Fibroblast of the aortic adventitia (primary cell): ENCODE measurements at regions not wholly inside any gene's neighbourhood (a gene's known extent, or its start where the extent isn't known, plus 50 kb on each side); places are given as distances from the start of the nearest gene placed in this dataset.

Experiments used
- DNase-seq: peaks from one replicate; pipeline ENCODE4 v3.0.0-alpha.2; 2010; ENCODE audit warnings: low read depth
- H3K4me3 ChIP-seq: 2 replicates; pipeline ENCODE4 v1.5.1; 2011; ENCODE audit warnings: low read depth, mild to moderate bottlenecking, control low read depth, low read length, moderate library complexity
- TF ChIP-seq, protein P1 (sequence below): IDR thresholded peaks from 2 replicates; pipeline ENCODE4 v1.5.1; 2011; ENCODE audit warnings: mild to moderate bottlenecking, low read length, control low read depth, inconsistent platforms; ENCODE audit not compliant: insufficient read depth

DNA sequence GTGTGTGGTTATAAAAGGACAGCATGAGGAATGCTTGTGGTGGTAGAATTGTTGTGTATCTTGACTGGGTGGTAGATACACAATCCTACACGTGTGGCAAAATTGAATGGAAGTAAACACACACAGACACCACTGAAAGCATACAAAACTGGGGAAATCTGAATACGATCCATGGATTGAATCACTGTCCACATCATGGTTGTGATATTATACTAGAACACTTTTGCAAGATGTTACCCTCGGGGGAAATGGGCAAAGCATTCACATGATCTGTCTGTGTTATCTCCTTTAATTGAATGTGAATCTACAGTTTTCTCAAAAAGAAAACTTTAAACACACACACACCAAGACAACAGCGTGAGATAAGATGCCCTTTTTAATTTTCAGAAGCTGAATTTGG lies 165.2 kb upstream of the CELF2 start:
- H3K4me3 ChIP-seq = no peak overlapping the region
- DNase-seq = no peak
- TF ChIP-seq, protein P1, sequence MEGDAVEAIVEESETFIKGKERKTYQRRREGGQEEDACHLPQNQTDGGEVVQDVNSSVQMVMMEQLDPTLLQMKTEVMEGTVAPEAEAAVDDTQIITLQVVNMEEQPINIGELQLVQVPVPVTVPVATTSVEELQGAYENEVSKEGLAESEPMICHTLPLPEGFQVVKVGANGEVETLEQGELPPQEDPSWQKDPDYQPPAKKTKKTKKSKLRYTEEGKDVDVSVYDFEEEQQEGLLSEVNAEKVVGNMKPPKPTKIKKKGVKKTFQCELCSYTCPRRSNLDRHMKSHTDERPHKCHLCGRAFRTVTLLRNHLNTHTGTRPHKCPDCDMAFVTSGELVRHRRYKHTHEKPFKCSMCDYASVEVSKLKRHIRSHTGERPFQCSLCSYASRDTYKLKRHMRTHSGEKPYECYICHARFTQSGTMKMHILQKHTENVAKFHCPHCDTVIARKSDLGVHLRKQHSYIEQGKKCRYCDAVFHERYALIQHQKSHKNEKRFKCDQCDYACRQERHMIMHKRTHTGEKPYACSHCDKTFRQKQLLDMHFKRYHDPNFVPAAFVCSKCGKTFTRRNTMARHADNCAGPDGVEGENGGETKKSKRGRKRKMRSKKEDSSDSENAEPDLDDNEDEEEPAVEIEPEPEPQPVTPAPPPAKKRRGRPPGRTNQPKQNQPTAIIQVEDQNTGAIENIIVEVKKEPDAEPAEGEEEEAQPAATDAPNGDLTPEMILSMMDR = no peak

DNA sequence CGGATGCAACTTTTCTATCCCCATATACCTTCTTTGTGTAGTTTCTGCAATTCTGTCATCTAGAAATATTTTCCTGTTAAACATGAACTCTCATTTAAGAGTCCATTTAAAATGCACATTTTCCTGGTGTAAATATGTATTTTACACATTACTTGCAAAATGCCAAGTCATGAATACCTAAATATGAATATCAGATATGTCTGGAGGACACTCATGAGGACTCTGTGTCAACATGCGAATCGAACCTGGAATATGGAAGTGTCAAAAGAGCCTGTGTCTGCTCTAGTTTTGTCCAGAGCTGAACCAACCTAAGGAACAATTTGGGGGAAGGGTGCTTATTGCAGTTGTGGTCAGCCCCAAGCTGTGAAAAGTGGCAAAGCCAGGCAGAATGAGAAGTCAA lies 163.7 kb upstream of the CELF2 start:
- H3K4me3 ChIP-seq = no peak overlapping the region
- TF ChIP-seq, protein P1 = no peak
- no peak for DNase-seq

DNA sequence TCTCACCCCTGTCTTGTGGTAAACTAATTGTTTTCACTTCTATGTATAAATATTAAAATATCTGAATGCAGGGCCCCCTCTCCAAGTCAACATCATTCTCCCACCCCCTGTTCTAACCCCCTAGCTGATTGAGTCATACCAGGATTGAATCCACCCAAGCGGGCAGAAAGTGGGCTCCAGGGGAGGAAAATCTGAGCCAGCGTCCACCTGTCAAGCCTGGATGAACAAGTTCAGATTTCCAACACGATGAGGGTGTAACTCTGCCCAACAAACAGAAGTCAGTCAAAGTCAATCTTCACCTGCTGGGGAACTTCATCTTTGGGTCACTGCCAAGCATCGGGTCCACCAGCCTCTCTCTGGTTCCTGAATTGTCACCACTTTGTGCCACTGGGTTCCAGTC lies 162.9 kb upstream of the CELF2 start:
- TF ChIP-seq, protein P1 = no peak
- no peak overlapping the region for H3K4me3 ChIP-seq
- DNase-seq = no peak

DNA sequence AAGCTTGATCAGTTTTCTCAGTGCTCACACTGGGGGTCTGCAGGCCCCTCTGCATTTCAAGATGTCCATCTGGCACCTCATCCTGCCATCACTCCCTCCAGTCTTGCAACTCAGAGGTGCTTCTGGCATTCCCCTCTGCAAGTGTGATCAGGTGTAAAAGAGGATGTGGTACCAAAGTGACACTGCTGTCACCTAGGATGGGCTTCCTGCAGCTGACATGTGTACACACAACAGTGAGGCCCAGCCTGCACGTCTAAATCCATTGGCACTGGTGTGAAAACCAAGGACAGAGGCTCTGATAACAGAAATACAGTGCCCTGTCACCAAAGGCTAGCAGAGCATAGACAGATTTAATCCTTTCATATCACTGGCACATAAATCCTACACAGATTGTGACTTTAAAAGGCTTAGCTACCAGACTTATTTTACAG lies 162.5 kb upstream of the CELF2 start:
- H3K4me3 ChIP-seq = no peak overlapping the region
- TF ChIP-seq, protein P1 = no peak
- DNase-seq = no peak

DNA sequence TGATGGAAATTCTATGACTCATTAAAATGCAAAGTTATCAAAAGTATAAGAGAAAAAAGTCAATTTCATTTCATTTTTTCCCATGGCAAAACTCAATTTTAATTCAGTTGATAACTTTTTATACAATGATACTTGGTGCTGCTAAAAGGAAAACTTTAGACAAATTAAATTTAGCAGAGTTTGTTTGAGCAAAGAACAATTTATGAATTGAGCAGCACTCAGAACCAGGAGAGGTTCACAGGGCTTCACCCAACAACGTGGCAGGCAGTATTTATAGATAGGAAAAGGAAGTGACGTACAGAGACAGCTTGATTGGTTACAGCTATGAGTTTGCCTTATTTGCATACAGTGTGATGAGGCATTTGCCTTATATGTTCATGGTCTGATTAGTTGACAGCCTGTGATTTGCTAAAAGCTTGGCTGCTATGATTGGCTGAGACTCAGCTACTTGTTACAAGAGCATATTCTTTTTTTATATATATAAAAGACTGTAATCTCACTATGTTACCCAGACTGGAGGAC lies 157.2 kb upstream of the CELF2 start:
- DNase-seq = no peak
- no peak overlapping the region for H3K4me3 ChIP-seq
- TF ChIP-seq, protein P1 = no peak

DNA sequence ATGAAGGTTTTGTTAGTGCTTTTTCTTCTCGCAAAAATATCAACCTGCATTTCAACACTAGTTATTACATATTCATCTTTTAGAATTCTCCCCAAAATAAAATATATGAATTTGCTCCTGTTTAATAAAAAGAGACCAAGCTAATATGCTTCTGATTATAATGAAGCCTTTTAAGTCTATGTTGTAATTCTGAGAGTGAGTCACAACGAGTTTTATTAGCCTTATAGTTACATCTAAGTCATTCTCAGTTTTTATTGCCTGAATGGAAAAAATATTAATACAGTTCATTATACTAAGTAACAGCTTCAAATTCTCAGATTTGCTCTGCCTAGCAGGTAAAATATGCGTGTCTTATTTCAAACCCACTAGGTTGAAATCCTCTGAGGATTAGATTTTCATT lies 152.4 kb upstream of the CELF2 start:
- peak; percentile 40 for DNase-seq
- TF ChIP-seq, protein P1 = no peak
- H3K4me3 ChIP-seq = no peak overlapping the region

DNA sequence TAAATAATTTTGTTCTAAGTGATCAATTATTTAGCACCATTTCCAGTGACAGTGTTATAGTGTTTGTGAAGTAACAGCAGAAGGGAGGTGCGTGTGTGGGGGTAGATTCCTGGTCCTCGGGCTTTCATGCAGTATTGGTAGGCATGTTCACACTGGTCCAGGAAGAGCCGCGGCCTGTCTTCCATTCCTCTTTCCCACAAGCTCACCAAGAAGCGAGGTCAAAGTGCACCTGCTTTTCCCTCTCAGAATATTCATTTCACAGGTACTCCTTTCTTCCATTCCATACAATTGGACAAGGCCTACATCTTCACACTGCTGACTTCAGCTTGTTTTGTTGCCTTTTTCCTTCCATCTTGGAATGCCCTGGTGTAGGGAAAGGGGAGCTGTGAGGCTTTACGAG lies 151.8 kb upstream of the CELF2 start:
- TF ChIP-seq, protein P1 = no peak
- no peak for DNase-seq
- H3K4me3 ChIP-seq = no peak overlapping the region
